Motor neuron (in vitro differentiated cells): ENCODE measurements at regions not wholly inside any gene's neighbourhood (a gene's known extent, or its start where the extent isn't known, plus 50 kb on each side); places are given as distances from the start of the nearest gene placed in this dataset.

Experiments used
- ATAC-seq, 8 experiments: fragments of 200-7000 bp; cut with Tn5 transposase; replicated peaks in 6 of 8; 2 replicates each; pipeline ENCODE4 v1.8.0; 2021; ENCODE audit warnings: mild to moderate bottlenecking in 8 of 8, moderate library complexity in 8 of 8
- H3K27ac ChIP-seq, 2 donors: fragments of 250-450 bp; sonication (Bioruptor Pico); 2 replicates each; pipeline ENCODE4 v1.9.0; 2021; ENCODE audit warnings: antibody characterized with exemption in 2 of 2, mild to moderate bottlenecking in 2 of 2, moderate library complexity in 1 of 2
- H3K4me1 ChIP-seq, 2 donors: fragments of 250-450 bp; sonication (Bioruptor Pico); replicated peaks in 1 of 2; 2 replicates each; pipeline ENCODE4 v1.6.1; 2021; ENCODE audit warnings: antibody characterized with exemption in 2 of 2, mild to moderate bottlenecking in 2 of 2, moderate library complexity in 1 of 2
- H3K4me3 ChIP-seq, 5 donors: fragments of 250-450 bp; sonication (Bioruptor Pico); 2 replicates each; pipeline ENCODE4 v1.9.0; 2021; ENCODE audit warnings: antibody characterized with exemption in 5 of 5, mild to moderate bottlenecking in 5 of 5, moderate library complexity in 4 of 5
- WGBS, 10 experiments: fragments of 450-650 bp; shearing (Covaris generic); methylation state at CpG; one replicate each; pipeline ENCODE4 v1.0.0; 2022; 5-methylcytosine and 5-hydroxymethylcytosine counted together
- in situ Hi-C, 9 experiments: fragments of 400-800 bp; cut with MboI; loops; one replicate each; pipeline ENCODE4 v1.15.0; 2021; ENCODE audit warnings: low sequenced_read_pairs in 9 of 9, low pct_unique_long_range_greater_than_20kb in 2 of 9; ENCODE audit not compliant: unreplicated experiment in 9 of 9

GRCh38 chr1:55286856-55287602 is 71.9 kb upstream of the USP24 start:
- Histone ChIP-seq H3K4me1 (no peaks in the 10 kb centered on the region), H3K27ac (no peak overlapping the region), H3K4me3 (no peak overlapping the region)
- 0 to 100% (median 86%) methylated on average over 1 to 3 of the region's 5 CpGs; no CpG with 5 or more reads in 2 of the 10 experiments for WGBS, 10 experiments
- no peak for ATAC-seq
- in situ Hi-C loops: loop anchor here in 8 of 9 experiments (10.0 to 25.0 kb wide), 5 partner anchors 150 to 1500 kb away; partner anchors contain the start of gene PLPP3 (in 3 of the 8)

GRCh38 chr1:55285834-55286233 is 70.7 kb upstream of the USP24 start:
- 80 to 100% (median 100%) methylated on average over 1 to 2 of the region's 2 CpGs; no CpG with 5 or more reads in 1 of the 10 experiments for WGBS, 10 experiments
- in situ Hi-C loops: loop anchor here in 8 of 9 experiments (10.0 to 25.0 kb wide), 5 partner anchors 149 to 1501 kb away; partner anchors contain the start of gene PLPP3 (in 3 of the 8)
- H3K4me3 ChIP-seq: no peak overlapping the region
- no peaks in the 10 kb centered on the region for H3K4me1 ChIP-seq
- peak in 4 of 8 experiments; percentile 22 to 70 (median 34) for ATAC-seq
- H3K27ac ChIP-seq: no peak overlapping the region

- in situ Hi-C loops: loop anchor here in 8 of 9 experiments (10.0 to 25.0 kb wide), 5 partner anchors 148 to 1502 kb away; partner anchors contain the start of gene PLPP3 (in 3 of the 8)
- H3K4me1 ChIP-seq: no peaks in the 10 kb centered on the region
- WGBS, 10 experiments: 7 to 100% (median 60%) methylated on average over 1 to 4 of the region's 4 CpGs; no CpG with 5 or more reads in 1 of the 10 experiments
- H3K4me3 ChIP-seq: no peak overlapping the region
- H3K27ac ChIP-seq: no peak overlapping the region
- ATAC-seq: peak in 3 of 8 experiments; percentile 63 to 74 (median 69)
Observed at GRCh38 chr1:55284856-55285255, 69.7 kb upstream of the USP24 start.

- Histone ChIP-seq H3K27ac (no peak overlapping the region), H3K4me3 (no peak overlapping the region), H3K4me1 (peaks cover 0 to 2% of the 10 kb centered on the region in 2 donors)
- in situ Hi-C loops: loop anchor here in 8 of 9 experiments (10.0 to 25.0 kb wide), 5 partner anchors 145 to 1505 kb away; partner anchors contain the start of gene PLPP3 (in 3 of the 8)
- ATAC-seq: no peak
- 9 to 100% (median 59%) methylated on average over 1 of the region's 1 CpG for WGBS, 10 experiments
Observed at GRCh38 chr1:55282058-55282457, 66.9 kb upstream of the USP24 start.

- Histone ChIP-seq H3K4me1 (peaks cover 0 to 4% of the 10 kb centered on the region in 2 donors), H3K4me3 (no peak overlapping the region), H3K27ac (no peak overlapping the region)
- in situ Hi-C loops: loop anchor here in 8 of 9 experiments (10.0 to 25.0 kb wide), 5 partner anchors 143 to 1507 kb away; partner anchors contain the start of gene PLPP3 (in 3 of the 8)
- 0 to 59% (median 25%) methylated on average over 1 to 2 of the region's 2 CpGs; no CpG with 5 or more reads in 3 of the 10 experiments for WGBS, 10 experiments
- peak in 3 of 8 experiments; percentile 4 to 25 (median 13) for ATAC-seq
Observed at GRCh38 chr1:55280731-55281130, 65.6 kb upstream of the USP24 start.

- Histone ChIP-seq H3K4me1 (peaks cover 0 to 4% of the 10 kb centered on the region in 2 donors), H3K27ac (no peak overlapping the region), H3K4me3 (no peak overlapping the region)
- no peak for ATAC-seq
- 78 to 97% (median 89%) methylated on average over 3 of the region's 3 CpGs; no CpG with 5 or more reads in 1 of the 10 experiments for WGBS, 10 experiments
- in situ Hi-C loops: loop anchor here in 8 of 9 experiments (10.0 to 25.0 kb wide), 6 partner anchors 135 to 1508 kb away; partner anchors contain the start of gene PLPP3 (in 3 of the 8)
Observed at GRCh38 chr1:55279627-55280026, 64.5 kb upstream of the USP24 start.

- no peak overlapping the region for H3K27ac ChIP-seq
- H3K4me3 ChIP-seq: no peak overlapping the region
- WGBS, 10 experiments: 0 to 100% (median 50%) methylated on average over 1 to 2 of the region's 2 CpGs; no CpG with 5 or more reads in 1 of the 10 experiments
- no peak for ATAC-seq
- peaks cover 0 to 4% of the 10 kb centered on the region in 2 donors for H3K4me1 ChIP-seq
- in situ Hi-C loops: loop anchor here in 7 of 9 experiments (10.0 to 25.0 kb wide), 5 partner anchors 134 to 1509 kb away; partner anchors contain the start of gene PLPP3 (in 3 of the 7)
Observed at GRCh38 chr1:55278378-55278777, 63.2 kb upstream of the USP24 start.

- in situ Hi-C loops: loop anchor here in 7 of 9 experiments (10.0 to 25.0 kb wide), 5 partner anchors 133 to 1510 kb away; partner anchors contain the start of gene PLPP3 (in 3 of the 7)
- peak; percentile 81 to 99 (median 98) for ATAC-seq
- 0 to 50% (median 13%) methylated on average over 1 to 12 of the region's 15 CpGs; no CpG with 5 or more reads in 1 of the 10 experiments for WGBS, 10 experiments
- Histone ChIP-seq H3K4me1 (peaks cover 0 to 4% of the 10 kb centered on the region in 2 donors), H3K4me3 (no peak overlapping the region), H3K27ac (no peak overlapping the region)
Observed at GRCh38 chr1:55277377-55278130, 62.4 kb upstream of the USP24 start.

- no peak overlapping the region for H3K27ac ChIP-seq
- in situ Hi-C loops: loop anchor here in 7 of 9 experiments (10.0 to 25.0 kb wide), 5 partner anchors 132 to 1510 kb away; partner anchors contain the start of gene PLPP3 (in 3 of the 7)
- H3K4me1 ChIP-seq: peaks cover 0 to 4% of the 10 kb centered on the region in 2 donors
- ATAC-seq: no peak
- H3K4me3 ChIP-seq: no peak overlapping the region
- WGBS, 10 experiments: 64 to 100% (median 93%) methylated on average over 2 to 8 of the region's 8 CpGs; no CpG with 5 or more reads in 1 of the 10 experiments
Observed at GRCh38 chr1:55276671-55277376, 61.7 kb upstream of the USP24 start.

- Histone ChIP-seq H3K27ac (no peak overlapping the region), H3K4me3 (no peak overlapping the region), H3K4me1 (peaks cover 0 to 4% of the 10 kb centered on the region in 2 donors)
- ATAC-seq: no peak
- WGBS, 10 experiments: 13 to 83% (median 73%) methylated on average over 1 of the region's 1 CpG; no CpG with 5 or more reads in 6 of the 10 experiments
- in situ Hi-C loops: loop anchor here in 7 of 9 experiments (10.0 to 25.0 kb wide), 5 partner anchors 131 to 1511 kb away; partner anchors contain the start of gene PLPP3 (in 3 of the 7)
Observed at GRCh38 chr1:55275941-55276341, 60.8 kb upstream of the USP24 start.

- in situ Hi-C loops: loop anchor here in 7 of 9 experiments (10.0 to 25.0 kb wide), 5 partner anchors 130 to 1512 kb away; partner anchors contain the start of gene PLPP3 (in 3 of the 7)
- no peak overlapping the region for H3K27ac ChIP-seq
- H3K4me3 ChIP-seq: no peak overlapping the region
- peak in 1 of 8 experiments; percentile 21 for ATAC-seq
- WGBS, 10 experiments: 24 to 100% (median 66%) methylated on average over 1 to 9 of the region's 12 CpGs; no CpG with 5 or more reads in 1 of the 10 experiments
- H3K4me1 ChIP-seq: peaks cover 0 to 4% of the 10 kb centered on the region in 2 donors
Observed at GRCh38 chr1:55275151-55275748, 60.1 kb upstream of the USP24 start.
